PC-3 (cell line): ENCODE measurements at regions not wholly inside any gene's neighbourhood (a gene's known extent, or its start where the extent isn't known, plus 50 kb on each side); places are given as distances from the start of the nearest gene placed in this dataset.

ENCODE experiments used
- EZH2 ChIP-seq: fragments of 300-600 bp; sonication (generic); IDR thresholded peaks from one replicate; pipeline ENCODE4 v1.6.1; 2017; ENCODE audit warnings: antibody characterized with exemption, mild to moderate bottlenecking, low read length; ENCODE audit not compliant: unreplicated experiment
- EZH2phosphoT487 ChIP-seq: fragments of 300-600 bp; sonication (generic); IDR thresholded peaks from 2 replicates; pipeline ENCODE4 v1.6.1; 2018; ENCODE audit warnings: mild to moderate bottlenecking, antibody characterized with exemption, low read length, borderline replicate concordance
- TF ChIP-seq, protein P1 (sequence below): fragments of 300-600 bp; sonication (generic); conservative IDR thresholded peaks from 2 replicates; pipeline ENCODE4 v1.5.1; 2017; ENCODE audit warnings: antibody characterized with exemption, low read depth, mild to moderate bottlenecking, low read length

DNA sequence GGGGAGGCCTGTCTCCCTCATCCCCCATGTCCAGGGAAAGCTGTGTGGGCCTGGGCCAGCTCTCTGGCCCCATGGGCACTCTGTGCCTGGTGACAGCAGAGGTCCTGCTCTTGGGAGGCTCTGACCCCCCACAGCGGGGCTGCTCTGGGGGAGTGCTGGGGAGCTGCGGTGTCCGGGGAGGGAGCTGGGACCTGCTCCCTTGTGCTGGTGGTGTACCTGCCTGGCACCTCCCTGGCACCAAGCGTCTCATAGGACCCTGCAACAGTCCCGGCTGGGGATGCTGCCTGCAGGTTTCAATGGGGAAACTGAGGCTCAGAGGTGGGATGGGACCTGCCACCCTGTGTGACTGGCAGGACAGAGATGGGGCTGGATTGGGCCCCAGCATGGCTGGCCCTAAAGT lies 111.3 kb downstream of the KIF26A start:
- TF ChIP-seq, protein P1, sequence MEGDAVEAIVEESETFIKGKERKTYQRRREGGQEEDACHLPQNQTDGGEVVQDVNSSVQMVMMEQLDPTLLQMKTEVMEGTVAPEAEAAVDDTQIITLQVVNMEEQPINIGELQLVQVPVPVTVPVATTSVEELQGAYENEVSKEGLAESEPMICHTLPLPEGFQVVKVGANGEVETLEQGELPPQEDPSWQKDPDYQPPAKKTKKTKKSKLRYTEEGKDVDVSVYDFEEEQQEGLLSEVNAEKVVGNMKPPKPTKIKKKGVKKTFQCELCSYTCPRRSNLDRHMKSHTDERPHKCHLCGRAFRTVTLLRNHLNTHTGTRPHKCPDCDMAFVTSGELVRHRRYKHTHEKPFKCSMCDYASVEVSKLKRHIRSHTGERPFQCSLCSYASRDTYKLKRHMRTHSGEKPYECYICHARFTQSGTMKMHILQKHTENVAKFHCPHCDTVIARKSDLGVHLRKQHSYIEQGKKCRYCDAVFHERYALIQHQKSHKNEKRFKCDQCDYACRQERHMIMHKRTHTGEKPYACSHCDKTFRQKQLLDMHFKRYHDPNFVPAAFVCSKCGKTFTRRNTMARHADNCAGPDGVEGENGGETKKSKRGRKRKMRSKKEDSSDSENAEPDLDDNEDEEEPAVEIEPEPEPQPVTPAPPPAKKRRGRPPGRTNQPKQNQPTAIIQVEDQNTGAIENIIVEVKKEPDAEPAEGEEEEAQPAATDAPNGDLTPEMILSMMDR = no peak
- TF ChIP-seq EZH2phosphoT487 (no peak), EZH2 (no peak)
